Fibroblast of villous mesenchyme (primary cell): ENCODE measurements at regions not wholly inside any gene's neighbourhood (a gene's known extent, or its start where the extent isn't known, plus 50 kb on each side); places are given as distances from the start of the nearest gene placed in this dataset.

Experiments used
- DNase-seq: peaks from one replicate; pipeline ENCODE4 v3.0.0-alpha.2; 2010; ENCODE audit warnings: low read depth
- H3K4me3 ChIP-seq: 2 replicates; pipeline ENCODE4 v1.5.1; 2011; ENCODE audit warnings: low read depth, mild to moderate bottlenecking, low read length
- TF ChIP-seq, protein P1 (sequence below): IDR thresholded peaks from 2 replicates; pipeline ENCODE4 v1.5.1; 2012; ENCODE audit warnings: low read depth, mild to moderate bottlenecking, low read length; ENCODE audit not compliant: insufficient read depth

DNA sequence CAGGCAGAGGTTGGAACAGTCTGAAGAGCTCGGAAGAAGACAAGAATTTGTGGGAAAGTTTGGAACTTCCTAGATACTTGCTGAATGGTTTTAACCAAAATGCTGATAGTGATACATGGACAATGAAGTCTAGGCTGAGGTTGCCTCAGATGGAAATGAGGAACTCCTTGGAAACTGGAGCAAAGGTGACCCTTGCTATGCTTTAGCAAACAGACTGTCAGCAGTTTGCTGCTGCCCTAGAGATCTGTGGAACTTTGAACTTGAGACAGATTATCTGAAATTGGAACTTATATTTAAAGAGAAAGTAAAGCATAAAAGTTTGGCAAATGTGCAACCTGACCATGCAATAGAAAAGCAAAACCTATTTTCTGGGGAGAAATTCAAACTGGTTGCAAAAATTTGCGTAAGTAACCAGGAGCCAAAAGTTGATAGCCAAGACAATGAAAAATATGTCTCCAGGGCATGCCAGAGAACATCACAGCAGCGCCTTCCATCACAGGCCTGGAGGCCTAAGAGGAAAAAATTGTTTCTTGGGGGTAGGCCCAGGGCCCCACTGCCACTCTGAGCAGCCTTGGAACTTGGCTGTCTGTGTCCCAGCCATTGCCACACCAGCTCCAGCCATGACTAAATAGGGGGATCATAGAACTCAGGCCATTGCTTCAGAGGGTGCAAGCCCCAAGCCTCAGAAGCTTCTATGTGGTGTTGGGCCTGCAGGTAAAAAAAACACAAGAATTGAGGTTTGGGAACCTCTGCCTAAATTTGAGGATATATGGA, 675.3 kb downstream of the LTN1 start:
- TF ChIP-seq, protein P1, sequence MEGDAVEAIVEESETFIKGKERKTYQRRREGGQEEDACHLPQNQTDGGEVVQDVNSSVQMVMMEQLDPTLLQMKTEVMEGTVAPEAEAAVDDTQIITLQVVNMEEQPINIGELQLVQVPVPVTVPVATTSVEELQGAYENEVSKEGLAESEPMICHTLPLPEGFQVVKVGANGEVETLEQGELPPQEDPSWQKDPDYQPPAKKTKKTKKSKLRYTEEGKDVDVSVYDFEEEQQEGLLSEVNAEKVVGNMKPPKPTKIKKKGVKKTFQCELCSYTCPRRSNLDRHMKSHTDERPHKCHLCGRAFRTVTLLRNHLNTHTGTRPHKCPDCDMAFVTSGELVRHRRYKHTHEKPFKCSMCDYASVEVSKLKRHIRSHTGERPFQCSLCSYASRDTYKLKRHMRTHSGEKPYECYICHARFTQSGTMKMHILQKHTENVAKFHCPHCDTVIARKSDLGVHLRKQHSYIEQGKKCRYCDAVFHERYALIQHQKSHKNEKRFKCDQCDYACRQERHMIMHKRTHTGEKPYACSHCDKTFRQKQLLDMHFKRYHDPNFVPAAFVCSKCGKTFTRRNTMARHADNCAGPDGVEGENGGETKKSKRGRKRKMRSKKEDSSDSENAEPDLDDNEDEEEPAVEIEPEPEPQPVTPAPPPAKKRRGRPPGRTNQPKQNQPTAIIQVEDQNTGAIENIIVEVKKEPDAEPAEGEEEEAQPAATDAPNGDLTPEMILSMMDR: no peak
- H3K4me3 ChIP-seq: no peak overlapping the region
- DNase-seq: no peak

DNA sequence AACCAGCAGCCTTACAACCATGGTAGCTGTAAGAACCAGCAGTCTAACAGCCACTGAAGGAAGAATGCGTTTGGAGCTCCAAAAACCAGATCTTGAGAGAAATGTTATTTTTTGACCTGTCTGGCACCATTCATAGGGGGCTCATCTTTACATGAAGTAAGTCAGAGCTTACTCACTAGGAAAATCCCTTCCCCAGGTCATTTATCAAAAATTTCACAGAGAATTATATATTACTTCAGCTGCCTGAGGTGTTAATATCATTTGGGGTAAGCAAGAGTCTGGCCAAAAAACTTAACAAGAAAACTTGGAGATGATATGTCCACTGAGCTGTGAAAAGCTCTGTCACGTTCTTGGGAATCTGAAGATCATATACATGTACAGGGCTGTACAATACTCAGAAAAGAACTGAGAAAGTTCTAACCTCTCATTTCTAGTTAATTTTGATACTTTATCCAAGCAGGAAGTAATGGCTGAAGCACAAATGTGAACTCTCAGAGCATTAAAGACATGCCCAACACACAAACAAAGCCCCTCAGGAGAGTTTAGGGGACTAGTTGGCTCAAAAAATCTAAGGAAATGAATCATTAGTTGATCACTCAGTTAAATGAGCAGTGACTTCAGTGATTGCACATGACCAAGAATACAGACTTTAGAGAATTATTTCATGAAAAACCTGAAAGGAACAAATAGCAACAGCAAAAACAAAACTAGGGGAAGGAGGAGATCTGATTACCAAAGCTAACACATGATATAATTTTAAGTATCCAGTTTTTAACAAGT, 681.1 kb downstream of the LTN1 start:
- TF ChIP-seq, protein P1: no peak
- DNase-seq: no peak
- H3K4me3 ChIP-seq: no peak overlapping the region

DNA sequence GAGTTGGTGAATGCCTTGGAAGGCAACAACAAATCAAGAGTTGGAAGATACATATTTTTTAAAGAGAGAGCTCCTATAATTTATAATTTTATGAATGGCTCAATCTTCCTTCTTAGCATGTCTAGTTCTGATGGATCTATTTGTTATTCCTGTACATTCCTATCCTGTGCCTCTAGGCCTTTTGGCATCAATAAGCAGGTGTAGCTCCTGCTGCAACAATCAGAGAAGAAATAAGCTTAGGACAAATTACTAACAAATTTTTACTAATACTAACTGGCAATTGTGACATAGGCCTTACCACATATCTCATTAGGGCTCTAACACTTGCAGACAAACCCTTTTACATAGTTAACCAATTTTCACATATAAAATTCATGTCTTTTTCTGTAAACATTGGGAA, 682.0 kb downstream of the LTN1 start:
- DNase-seq: no peak
- H3K4me3 ChIP-seq: no peak overlapping the region
- TF ChIP-seq, protein P1: no peak

DNA sequence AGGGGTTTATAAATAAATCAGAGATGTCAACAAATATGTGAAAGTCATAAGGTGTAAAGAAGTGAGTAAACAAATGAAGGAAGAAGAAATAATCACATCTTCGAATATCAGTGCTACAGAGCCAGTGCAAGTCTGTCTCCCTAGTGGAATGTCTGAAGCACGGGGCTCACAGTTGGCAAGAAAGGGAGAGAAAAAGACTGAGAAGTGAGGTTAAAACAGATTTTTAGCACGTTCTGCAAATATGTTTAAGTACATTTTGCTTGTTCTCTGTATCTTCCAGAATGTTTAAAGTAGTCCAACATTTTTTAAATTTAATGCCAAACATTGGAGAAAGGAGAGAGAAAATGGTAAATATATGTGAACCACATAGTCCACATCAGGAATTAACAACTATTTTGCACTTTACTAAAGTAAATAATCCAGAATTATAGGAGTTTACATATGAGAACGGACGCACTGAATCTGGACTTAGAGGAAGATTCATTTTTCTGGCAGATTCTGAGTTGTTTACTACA, 682.4 kb downstream of the LTN1 start:
- TF ChIP-seq, protein P1: no peak
- no peak overlapping the region for H3K4me3 ChIP-seq
- no peak for DNase-seq

DNA sequence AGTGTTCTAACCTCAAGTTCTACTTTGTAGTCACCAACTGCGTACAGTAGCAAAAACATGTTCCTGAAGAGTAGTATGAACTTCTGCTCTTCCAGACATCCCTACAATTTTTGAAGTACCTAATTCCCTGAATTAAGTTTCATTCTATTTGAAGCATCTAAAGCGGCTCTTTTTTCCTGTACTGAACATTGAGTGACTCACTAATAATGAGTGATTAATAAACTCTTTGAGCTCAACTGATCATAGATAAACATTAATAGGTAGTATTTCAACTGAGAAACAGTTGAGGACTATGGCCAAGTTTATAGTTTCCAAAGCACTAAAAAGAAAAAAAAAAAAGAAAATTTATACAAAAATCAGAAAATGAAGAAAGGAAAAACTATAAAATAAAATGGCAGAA, 683.1 kb downstream of the LTN1 start:
- DNase-seq: no peak
- TF ChIP-seq, protein P1: no peak
- no peak overlapping the region for H3K4me3 ChIP-seq

DNA sequence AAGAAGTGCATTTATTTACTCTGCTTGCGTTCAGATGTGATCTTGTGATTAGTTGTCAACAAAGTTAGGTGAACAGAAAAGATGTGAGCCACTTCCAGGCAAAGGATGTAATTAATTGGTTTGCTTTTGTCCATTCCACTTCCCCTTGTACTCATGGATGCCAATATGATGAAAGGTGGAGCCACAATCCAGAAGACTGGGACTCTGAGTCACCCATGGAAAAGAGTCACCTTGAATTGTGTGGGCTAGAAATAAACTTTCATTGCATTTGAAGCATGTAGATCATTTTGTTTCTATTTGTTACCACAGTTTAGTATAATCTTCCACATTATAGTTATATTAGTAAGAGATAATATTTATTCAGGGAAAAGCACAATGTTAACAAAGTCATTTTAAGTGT, 684.2 kb downstream of the LTN1 start:
- H3K4me3 ChIP-seq: no peak overlapping the region
- DNase-seq: no peak
- TF ChIP-seq, protein P1: no peak
